NCI-H1930 (cell line): ENCODE measurements at regions not wholly inside any gene's neighbourhood (a gene's known extent, or its start where the extent isn't known, plus 50 kb on each side); places are given as distances from the start of the nearest gene placed in this dataset.

ENCODE experiments used
- DNase-seq, 2 experiments: peaks; one replicate each; lab custom pipeline; 2025; lab: John Stamatoyannopoulos, UW

DNA sequence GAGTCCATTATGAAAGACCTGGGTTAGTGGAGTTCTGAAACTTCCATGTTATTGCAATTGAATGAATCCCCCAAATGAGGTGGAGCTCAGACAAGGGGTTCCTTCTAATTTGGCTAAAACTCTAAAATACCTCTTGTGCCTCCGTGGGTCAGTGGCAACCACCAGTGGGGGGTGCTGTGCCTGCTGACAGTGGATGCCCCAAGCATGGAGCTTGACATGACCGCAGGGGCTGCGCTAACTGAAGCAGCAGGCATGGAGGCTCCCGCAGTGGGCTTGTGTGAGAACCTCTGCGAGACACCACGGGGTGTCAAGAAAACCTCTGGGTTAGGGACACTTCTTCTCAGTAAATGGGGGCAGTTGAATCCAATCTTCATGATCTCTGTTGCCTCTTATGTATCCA lies 200.5 kb downstream of the DRD1 start:
- DNase-seq, result no peak

DNA sequence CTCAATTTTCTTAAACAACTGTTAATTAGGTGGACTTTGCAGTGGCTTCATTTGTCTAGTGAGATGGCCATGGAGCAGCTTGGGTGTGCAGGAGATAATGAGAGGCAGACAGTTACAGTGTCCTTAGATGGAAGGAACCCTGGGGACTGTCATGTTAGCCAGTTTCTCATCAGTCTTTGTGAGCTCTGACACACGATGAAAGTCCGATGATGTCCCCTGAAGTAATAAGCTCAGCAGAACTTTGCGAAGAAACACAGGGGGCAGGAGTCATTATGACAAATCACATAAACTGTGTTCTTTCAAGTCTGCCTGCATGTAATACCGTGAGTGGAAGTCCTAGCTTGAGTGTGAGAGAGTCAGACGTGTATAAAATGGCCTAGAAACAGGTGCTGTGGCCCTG lies 201.8 kb downstream of the DRD1 start:
- no peak for DNase-seq

DNA sequence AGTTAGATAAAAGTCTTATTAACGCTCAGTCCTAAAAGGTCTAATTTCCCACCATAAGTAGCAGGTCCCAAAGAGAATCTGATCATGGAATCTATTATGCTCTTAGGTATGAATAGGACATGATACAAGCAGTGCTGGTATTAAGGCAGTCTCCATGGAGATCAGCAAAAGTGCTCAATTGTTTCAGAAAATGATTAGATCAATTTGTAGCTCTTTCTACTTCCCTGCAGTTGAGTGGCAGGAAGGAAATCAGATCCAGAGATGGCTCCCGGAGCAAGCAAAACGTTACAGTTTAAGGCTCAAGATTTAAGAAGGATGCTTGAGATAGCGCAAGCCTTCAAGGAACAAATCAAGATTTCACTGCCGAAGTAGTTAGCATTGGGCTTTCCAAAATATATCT lies 205.7 kb downstream of the DRD1 start:
- DNase-seq, result no peak

DNA sequence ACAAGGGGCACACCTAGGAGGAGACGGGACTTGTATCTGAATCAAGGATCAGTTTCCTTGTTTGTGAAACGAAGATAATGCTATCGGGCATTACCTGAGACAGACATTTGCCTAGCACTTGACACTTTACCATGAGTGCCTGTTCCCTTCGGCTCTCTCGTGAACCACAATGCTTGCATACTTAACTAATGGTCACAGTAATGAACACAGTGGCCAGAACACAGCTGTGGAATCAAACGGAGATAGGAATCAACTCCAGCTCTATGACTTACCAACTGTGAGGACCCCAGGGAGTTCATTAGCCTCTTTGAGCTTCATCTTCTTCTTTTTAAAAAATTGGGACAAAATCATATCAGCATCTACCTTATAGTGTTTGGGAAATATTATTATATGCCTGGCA lies 207.8 kb downstream of the DRD1 start:
- no peak for DNase-seq

DNA sequence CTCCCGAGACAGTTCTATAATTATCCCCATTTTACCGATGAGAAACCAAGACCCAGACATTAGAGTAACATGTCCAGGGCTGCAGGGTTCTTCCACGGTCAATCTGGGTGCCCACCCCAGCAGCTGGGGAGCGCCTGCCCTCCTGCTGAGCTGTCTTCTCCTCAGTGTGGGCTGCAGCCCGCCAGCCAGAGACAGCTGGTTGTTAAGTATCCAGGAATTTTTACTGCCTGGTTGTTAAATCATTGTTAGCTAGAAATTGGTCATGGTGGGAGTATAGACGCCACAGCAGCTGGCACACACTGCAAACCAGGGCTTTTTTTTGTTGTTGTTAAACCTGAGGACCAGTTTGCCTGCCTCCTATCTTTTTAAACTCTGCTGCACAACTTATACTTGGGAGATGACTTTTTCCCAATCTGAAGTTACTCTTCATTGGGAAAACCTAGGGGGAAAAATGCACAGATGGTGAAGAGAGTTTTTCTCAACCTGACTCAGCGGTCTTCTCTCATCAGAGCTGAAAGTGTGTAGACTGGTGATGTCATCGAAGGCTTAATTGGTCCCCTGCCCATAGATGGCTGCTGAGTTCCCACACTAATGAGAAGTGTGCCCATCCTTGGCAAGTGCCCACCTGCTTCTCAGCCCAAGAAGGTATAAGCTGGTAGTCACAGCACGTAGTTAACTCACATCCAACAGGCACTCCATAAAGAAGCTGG lies 208.6 kb downstream of the DRD1 start:
- DNase-seq, result no peak

DNA sequence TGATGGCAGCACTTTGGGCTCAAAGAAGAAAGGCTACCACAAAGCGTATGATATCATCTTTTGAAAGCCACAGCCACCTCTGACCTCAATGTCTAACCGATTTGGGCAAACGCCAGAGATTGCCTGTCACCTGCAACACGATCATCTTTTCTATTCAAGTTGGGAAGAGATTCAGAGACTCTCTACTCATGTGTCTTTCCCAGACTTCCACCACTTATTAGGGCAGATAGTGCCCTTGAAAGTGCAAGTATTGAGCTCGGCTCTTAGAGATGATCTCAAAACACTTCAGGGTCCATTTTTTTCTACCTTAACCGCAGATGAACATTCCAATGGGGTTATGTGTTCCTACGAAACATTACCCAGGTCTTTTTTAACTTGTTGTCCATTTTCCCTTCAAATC lies 213.7 kb downstream of the DRD1 start:
- DNase-seq, result no peak

DNA sequence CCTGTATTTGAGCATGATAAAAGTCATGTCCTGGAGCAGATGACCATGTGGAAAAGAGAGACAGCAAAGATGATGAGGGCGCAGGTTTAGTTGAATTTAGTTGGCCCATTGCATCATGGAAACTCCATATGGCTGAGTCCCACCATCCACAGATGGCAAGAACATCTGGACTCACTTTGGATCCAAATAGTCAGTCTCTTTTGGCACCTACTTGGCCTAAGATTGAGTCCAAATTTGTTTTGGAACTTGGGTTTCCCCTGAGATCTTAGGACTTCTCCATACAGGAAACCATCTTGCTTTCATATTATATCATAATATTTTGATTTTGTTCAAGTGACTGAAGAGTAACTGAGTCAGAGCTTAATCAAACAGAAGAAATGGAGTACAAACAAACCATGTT lies 217.5 kb downstream of the DRD1 start:
- DNase-seq, result no peak

DNA sequence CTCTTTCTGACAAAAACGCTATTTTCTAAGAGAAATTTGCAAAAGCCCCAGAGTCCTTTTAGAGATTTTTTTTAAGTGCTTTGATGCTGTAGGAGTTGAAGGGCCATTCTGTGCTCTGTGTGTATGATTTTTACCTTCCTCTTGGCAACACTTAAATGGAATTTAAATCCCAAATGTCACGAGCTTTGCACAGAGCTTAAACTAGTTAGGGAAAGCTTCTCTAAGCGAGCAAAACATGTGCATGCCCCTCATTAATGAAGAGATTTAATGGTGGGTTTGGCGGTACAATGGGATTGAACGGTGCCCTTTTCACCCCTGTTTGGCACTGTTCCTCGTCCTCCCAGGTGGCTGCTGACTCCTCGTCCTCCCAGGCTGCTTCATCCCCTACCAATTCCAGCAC lies 220.7 kb downstream of the DRD1 start:
- no peak for DNase-seq

DNA sequence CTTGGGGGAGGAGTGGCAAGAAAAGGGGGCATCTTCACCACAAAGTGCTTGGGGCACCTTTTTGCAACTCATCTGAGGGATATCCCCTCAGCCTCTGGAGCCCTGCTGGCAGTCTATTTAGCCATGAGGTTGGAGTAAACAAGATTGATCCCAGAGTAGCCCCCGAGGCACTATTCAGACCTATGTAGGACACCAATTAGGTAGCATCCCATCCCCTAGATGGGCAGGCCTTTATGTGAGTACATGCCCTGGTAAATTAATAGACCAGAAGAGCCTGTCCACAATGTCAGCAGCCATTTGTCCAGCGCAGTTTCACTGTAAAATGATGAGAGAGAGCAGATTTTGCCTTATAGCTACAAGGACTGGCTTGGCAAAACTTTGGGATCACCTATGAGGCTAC lies 221.4 kb downstream of the DRD1 start:
- DNase-seq, result no peak

DNA sequence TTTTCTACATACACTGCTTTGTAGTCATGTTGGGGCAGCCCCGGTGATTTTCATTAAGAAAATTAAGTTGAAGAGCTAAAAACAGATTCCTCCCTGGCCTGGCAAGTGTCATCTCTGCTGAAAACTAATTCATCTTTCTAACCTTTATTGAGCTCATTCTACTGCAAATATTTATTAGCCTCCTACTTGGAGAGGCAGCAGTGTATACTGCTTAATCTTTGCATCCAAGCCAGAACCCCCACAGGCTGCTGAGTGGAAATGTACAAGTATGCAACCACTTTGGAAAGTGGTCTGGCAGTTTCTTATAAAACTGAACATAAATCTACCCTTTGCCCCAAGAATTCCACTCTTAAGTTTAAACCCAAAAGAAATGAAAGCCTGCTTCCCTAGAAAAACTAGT lies 223.4 kb downstream of the DRD1 start:
- no peak for DNase-seq

DNA sequence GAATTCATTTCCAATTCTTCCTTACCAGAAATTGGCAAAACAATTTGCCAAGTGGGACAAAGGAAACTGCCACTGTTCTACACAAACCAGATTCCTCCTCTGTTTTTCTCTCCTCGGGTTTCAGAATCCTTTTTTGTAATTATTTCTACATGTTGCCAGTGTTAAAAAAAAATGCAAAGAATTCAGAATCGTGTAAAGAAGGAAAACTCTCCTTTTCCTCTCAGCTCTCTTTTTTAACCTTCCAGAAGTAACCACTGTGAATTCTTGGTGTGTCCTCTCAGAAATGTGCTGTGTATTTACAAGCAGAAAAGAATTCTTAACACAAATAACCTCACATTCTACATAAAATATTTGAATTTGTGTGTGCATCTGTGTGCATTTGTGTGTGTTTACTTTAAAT lies 224.6 kb downstream of the DRD1 start:
- no peak for DNase-seq

DNA sequence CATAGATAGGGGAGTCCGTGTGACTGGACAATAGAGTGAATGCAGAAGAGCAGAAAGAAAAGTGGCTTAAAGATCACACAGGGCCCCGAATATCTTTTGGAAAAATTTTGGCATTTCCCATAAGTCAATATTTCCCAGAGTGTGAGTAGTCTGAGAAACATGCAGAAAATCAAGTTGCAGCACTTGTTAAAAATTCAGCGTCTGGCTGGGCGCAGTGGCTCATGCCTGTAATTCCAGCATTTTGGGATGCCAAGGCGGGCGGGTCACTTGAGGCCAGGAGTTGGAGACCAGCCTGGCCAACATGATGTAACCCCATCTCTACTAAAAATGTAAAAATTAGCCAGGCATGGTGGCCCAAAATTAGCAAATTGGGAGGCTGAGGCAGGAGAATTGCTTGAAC lies 227.0 kb downstream of the DRD1 start:
- DNase-seq, result no peak

DNA sequence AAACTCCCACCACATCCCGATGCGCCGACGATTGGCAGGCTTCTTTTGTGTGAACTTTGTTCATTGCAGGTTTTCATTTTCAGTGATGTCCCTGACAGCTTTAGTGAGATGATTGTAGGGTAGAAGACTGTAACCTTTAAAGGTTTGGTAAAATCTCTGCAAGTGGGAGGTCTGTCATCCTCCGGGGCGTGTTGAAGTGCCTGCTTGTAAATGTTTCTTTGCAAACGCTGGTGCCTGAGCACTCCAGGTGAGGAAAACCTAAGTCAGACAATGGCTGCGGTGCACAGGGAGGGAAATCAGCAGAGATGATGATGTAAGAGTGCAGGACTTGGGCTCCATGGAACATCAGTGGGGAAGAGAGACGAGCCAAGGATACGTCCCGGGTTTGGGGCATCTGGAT lies 228.1 kb downstream of the DRD1 start:
- no peak for DNase-seq

DNA sequence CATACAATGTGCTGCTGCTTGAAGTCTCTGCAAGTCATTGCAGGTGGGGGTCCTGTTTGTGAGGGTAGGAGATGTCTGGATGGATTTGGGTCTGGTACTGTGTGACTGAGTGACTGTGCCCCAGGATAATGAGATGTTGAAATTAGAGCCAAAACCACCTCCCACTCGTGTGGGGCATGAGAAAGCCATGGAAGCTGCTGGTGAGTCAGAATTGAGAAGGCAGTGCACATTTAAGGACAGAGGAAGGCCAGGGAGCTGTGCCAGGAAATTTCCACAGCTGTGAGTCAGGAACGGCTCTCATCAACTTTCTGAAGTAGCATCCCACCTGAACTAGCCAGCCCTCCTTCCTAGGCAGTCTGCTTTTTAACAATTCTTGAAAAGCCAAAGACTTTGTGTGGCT lies 229.8 kb downstream of the DRD1 start:
- no peak for DNase-seq

DNA sequence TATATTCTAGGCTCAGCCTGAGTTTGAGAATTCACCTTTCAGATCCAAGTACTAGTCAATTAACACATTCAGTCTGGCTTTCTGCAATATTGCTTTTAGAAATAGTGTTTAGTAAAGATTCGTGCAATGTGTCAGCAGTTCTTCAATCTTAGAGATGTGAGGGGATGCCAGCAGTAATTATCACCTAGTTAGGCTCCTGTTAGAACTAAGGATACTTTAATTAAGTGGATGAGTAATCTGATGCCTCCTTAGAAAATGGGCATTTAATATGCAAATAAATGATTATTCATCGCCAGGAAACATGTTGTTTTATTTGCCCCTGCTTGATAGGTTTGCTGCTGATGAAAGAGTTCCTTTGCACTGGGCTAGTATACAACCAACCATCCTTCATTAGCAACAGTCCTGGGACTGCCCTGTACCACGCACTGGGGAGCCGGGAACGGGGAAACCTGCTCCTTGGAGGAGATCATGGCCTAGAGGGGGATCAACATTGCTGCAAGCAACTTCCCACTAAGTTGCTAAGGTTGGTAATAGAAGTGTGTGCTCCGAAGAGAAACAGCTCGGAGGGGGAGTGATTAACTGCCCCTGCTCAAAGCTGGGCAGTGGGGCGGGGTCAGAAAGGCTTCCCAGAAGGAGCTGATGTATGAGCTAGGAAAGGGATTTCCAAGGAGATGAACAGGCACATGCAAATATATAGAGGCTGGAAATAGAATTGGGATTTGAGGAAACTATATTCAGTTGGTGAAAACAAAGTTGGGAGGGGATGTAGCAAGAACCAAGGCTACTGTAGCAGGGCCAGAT lies 231.8 kb downstream of the DRD1 start:
- DNase-seq, result no peak

DNA sequence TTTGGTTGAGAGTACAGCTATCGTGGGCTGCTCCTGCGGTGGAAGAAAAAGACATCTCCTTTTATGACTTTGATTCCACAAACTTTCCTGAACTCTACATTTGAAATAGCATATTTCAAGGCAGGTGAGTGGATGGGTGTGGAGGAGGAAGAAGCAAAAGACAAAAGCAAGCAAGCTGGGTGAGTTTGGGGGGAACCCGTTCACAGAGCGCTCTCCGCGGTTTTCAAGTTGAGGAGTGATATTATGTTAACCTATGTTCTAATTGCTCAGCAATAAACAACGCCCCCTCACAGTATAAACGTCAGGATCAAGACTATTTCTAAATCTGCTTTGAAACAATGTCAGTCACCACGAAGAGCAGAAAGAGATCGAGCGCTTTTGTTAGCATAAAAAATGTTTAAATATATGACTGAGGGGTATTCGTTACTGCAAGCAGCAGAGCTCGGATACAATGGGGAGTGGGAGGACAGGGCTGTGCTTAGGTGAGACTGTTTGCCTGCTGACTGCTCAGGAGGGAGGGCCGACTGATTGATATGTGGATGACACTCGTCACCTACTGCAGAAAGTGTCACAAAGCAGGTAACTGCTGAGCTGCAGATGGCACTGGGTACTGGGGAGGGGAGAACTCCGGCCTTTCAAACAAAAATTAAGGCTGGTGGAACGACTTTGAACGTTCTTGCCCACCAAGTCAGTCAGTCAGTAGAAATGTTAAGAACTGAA lies 236.5 kb downstream of the DRD1 start:
- no peak for DNase-seq

DNA sequence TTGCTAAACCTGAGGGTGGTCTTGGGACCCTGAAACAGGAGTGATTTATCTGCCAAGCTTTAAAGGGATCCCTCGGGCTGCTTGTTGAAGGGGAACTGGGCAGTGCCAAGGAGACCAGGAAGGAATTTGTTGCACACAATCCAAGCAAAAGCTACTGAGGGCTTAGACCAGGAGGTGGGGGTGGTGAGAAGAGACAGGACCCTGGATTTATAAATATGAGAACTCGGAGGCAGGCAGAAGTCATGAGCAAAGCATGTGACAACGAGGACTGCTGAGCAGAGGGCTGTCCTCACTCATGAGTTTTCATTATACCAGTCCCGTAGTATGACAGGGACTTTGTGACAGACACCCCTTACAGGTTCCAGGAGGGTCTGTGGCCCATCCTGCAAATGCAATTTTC lies 237.3 kb downstream of the DRD1 start:
- no peak for DNase-seq

DNA sequence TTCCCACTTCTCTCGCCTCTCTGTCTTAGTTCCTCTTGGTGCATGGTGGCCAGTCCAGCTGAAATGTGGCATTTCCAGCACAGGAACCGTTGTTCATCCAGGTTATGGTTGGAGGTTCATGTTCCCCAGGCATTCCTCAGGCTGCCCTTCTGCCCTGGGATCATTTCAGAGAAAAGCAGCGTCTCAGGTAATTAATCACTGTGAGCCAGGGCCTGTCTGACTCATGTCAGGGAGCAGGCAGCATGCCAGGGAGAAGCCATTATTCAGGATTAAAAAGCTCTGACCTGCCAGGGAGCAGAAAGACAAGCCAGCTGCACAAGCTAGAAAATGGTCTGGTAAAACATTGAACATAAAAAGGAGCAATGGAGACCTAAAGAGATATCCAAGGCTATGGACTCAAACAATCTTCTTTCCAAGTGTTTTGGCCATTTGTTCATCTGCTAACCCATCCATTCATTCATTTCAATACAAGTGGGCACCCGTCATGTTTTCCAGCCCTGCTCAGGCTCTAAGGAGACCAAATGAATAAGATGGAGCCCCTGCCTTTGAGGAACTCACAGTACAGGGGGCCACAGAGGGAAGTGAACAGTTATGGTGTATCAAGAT lies 241.4 kb downstream of the DRD1 start:
- DNase-seq, result no peak

DNA sequence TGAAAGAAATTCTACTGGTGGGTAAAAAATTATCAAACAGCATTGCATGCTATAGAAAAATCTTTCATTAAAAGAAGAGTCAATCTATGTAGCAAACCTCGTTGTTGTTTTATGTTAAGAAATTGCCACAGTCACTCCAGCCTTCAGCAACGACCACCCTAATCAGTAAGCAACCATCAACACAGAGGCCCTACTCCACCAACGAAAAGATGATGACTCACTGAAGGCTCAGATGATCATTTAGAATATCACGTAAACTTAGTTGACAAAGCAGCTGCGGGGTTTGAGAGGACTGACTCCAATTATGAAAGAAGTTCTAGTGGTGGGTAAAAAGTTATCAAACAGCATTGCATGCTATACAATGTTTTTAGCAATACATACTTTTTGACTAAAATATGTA lies 242.6 kb downstream of the DRD1 start:
- no peak for DNase-seq

DNA sequence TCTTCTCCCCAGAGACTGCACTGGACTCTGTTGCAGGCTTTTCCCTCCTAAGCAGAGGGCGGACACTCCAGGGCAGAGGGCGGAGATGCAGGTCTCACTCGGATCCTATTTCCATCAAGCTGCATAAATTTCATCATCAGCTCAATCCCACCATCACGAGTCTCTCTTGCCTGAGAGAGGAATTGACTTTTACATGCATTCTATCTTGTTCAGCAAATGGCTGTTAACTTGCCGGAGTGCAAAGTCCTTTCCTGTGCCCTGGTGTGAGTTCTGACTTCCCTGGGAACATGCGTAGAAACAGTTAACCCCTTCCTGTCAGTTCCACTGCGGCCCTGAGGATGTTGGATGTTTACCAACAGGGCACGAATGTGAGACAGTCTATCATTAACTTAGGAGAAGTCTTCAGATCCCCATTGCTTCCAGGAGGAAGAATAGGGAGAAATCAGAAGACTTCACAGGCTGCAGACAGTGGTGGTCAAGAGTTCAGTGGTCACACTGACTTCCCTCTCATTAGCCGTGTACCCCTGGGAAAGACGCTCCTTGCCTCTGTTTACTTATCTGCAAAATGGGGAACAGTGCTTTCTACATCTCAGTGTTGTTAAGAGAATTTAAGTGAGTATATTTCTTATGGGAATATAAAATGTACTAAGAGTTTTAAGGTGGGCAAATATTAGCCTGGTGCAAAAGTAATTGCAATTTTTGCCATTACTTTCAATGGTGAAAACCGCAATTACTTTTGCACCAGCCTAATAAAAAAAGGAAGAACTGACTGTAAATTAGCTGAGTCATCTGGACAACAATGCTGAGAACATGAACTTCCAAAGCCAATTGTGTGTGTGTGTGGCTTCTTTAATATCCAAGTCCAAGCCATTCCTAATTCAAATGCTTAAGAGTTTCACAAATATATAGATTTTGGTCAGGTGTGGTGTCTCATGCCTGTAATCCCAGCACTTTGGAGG lies 248.0 kb downstream of the DRD1 start:
- peak in 1 of 2 experiments; percentile 1 for DNase-seq

DNA sequence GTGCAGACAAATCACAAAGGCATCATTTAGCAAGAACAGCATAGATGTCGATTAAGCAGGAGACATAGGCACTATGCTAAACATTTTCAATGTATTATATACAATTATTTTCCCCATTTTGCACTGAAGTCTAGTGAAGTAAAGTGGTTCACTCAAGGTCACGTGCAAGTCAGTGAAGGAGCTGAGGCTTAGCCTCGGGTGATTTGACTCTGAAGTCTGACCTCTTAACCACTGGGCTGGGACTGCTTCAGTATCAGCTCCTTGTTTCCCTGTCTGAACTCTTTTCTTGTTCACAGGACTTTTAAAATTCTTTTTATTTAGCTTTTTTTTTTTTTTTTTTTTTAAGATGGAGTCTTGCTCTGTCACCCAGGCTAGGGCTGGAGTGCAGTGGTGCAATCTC lies 262.7 kb downstream of the DRD1 start:
- no peak for DNase-seq

DNA sequence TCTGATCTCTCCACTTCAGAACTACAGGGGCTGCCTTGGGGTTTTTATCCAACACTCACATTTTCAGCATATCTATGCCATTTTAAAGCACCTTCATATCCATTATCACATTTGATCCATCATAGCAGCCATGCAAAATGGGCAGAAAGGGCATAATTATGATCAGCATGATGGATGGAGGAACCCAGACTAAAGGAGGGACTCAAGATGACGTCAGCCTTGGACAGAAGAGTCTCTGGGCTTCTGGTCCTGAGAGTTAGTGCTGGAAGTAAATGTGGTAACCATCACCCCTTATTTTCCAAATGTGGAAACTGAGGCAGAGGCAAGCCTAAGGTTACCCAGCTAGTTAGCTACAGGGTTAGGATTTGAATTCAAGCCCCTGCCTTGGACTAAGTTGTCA lies 273.1 kb downstream of the DRD1 start:
- DNase-seq, result no peak
